ENCODE measurements at regions not wholly inside any gene's neighbourhood (a gene's known extent, or its start where the extent isn't known, plus 50 kb on each side); places are given as distances from the start of the nearest gene placed in this dataset.

DNA sequence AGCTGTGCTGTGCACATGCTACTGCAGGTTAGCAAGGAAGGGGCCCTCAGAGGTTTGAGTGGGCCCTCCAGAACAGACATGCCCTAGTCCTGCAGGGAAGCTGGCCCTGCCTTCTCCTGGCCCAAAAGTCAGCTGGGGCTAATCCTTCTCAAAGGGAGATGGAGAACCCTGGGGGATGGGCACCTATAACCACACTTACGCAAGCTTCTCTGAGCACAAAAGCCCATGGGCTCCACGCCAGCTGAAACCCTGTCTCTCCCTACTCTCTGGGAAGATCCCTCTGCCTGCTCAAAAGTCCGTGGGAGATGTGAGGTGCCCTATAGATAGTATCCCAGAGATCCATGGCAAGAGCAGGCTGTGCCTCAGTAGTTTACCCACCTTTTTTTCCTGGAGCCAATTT, 58.9 kb upstream of the DKK2 start:
- TF ChIP-seq, protein P1, sequence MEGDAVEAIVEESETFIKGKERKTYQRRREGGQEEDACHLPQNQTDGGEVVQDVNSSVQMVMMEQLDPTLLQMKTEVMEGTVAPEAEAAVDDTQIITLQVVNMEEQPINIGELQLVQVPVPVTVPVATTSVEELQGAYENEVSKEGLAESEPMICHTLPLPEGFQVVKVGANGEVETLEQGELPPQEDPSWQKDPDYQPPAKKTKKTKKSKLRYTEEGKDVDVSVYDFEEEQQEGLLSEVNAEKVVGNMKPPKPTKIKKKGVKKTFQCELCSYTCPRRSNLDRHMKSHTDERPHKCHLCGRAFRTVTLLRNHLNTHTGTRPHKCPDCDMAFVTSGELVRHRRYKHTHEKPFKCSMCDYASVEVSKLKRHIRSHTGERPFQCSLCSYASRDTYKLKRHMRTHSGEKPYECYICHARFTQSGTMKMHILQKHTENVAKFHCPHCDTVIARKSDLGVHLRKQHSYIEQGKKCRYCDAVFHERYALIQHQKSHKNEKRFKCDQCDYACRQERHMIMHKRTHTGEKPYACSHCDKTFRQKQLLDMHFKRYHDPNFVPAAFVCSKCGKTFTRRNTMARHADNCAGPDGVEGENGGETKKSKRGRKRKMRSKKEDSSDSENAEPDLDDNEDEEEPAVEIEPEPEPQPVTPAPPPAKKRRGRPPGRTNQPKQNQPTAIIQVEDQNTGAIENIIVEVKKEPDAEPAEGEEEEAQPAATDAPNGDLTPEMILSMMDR (conservative IDR thresholded peaks at IDR 0.05 in 1 of 2, IDR thresholded peaks at IDR 0.05 in 1 of 2; ENCODE audit: extremely low read depth in 1 of 2, insufficient read depth in 1 of 2, low read depth in 1 of 2, low read length in 2 of 2): no peak
- no peak for TF ChIP-seq EZH2 (IDR thresholded peaks at IDR 0.05; ENCODE audit: borderline replicate concordance, low read length)

Measured in mammary epithelial cell (primary cell).